Type B pancreatic cell (in vitro differentiated cells): ENCODE measurements at regions not wholly inside any gene's neighbourhood (a gene's known extent, or its start where the extent isn't known, plus 50 kb on each side); places are given as distances from the start of the nearest gene placed in this dataset.

ENCODE experiments used
- DNase-seq: peaks from one replicate; pipeline ENCODE4 v3.0.0; 2021; ENCODE audit warnings: mixed read lengths; ENCODE audit not compliant: unreplicated experiment; ENCODE audit errors: extremely low spot score
- H3K27ac Mint-ChIP-seq: 2 replicates; pipeline ENCODE4 v1.8.0; 2021; ENCODE audit warnings: mild to moderate bottlenecking, mixed read lengths
- H3K27me3 Mint-ChIP-seq: 2 replicates; pipeline ENCODE4 v1.8.0; 2021; ENCODE audit warnings: mixed read lengths
- H3K36me3 Mint-ChIP-seq: 2 replicates; pipeline ENCODE4 v1.8.0; 2021; ENCODE audit warnings: mixed read lengths
- H3K4me1 Mint-ChIP-seq: one replicate; pipeline ENCODE4 v1.8.0; 2021; ENCODE audit warnings: mixed read lengths; ENCODE audit not compliant: unreplicated experiment
- H3K4me3 Mint-ChIP-seq: 2 replicates; pipeline ENCODE4 v1.8.0; 2021; ENCODE audit warnings: mild to moderate bottlenecking, mixed read lengths
- H3K9me3 Mint-ChIP-seq: 2 replicates; pipeline ENCODE4 v1.8.0; 2021; ENCODE audit warnings: mixed read lengths
- CTCF ChIP-seq: fragments of 200-600 bp; sonication (generic); conservative IDR thresholded peaks from 2 replicates; pipeline ENCODE4 v1.5.0; 2021; ENCODE audit warnings: antibody characterized with exemption, mild to moderate bottlenecking

- Mint-ChIP-seq H3K9me3 (no peaks in the 10 kb centered on the region), H3K27ac (no peak overlapping the region), H3K27me3 (peaks cover 6% of the 10 kb centered on the region), H3K4me1 (peaks cover 8% of the 10 kb centered on the region), H3K4me3 (no peak overlapping the region), H3K36me3 (no peaks in the 10 kb centered on the region)
- TF ChIP-seq CTCF = no peak
- DNase-seq = no peak
These were observed 1146.9 kb downstream of the EFNA5 start for GRCh38 chr5:106523852-106524251.

GRCh38 chr5:106522296-106522695 lies 1148.4 kb downstream of the EFNA5 start:
- no peak for DNase-seq
- H3K9me3 Mint-ChIP-seq = no peaks in the 10 kb centered on the region
- no peak overlapping the region for H3K27ac Mint-ChIP-seq
- no peak for TF ChIP-seq CTCF
- H3K4me1 Mint-ChIP-seq = peaks cover 8% of the 10 kb centered on the region
- peaks cover 6% of the 10 kb centered on the region for H3K27me3 Mint-ChIP-seq
- H3K36me3 Mint-ChIP-seq = no peaks in the 10 kb centered on the region
- no peak overlapping the region for H3K4me3 Mint-ChIP-seq

- Mint-ChIP-seq H3K4me3 (no peak overlapping the region), H3K36me3 (no peaks in the 10 kb centered on the region), H3K27me3 (peaks cover 6% of the 10 kb centered on the region), H3K4me1 (peaks cover 8% of the 10 kb centered on the region), H3K9me3 (no peaks in the 10 kb centered on the region), H3K27ac (no peak overlapping the region)
- TF ChIP-seq CTCF = no peak
- no peak for DNase-seq
These were observed 1149.0 kb downstream of the EFNA5 start for GRCh38 chr5:106521701-106522100.

GRCh38 chr5:106510321-106510720 lies 1160.4 kb downstream of the EFNA5 start:
- Mint-ChIP-seq H3K4me1 (no peaks in the 10 kb centered on the region), H3K27me3 (no peaks in the 10 kb centered on the region), H3K4me3 (no peak overlapping the region), H3K36me3 (no peaks in the 10 kb centered on the region), H3K9me3 (no peaks in the 10 kb centered on the region), H3K27ac (no peak overlapping the region)
- no peak for DNase-seq
- TF ChIP-seq CTCF = no peak

- no peaks in the 10 kb centered on the region for H3K27me3 Mint-ChIP-seq
- H3K4me3 Mint-ChIP-seq = no peak overlapping the region
- H3K27ac Mint-ChIP-seq = no peak overlapping the region
- no peaks in the 10 kb centered on the region for H3K9me3 Mint-ChIP-seq
- DNase-seq = no peak
- TF ChIP-seq CTCF = no peak
- no peaks in the 10 kb centered on the region for H3K4me1 Mint-ChIP-seq
- H3K36me3 Mint-ChIP-seq = no peaks in the 10 kb centered on the region
These were observed 1161.8 kb downstream of the EFNA5 start for GRCh38 chr5:106508894-106509293.

- no peaks in the 10 kb centered on the region for H3K27me3 Mint-ChIP-seq
- no peak overlapping the region for H3K4me3 Mint-ChIP-seq
- DNase-seq = no peak
- no peak overlapping the region for H3K27ac Mint-ChIP-seq
- H3K4me1 Mint-ChIP-seq = no peaks in the 10 kb centered on the region
- no peaks in the 10 kb centered on the region for H3K36me3 Mint-ChIP-seq
- H3K9me3 Mint-ChIP-seq = no peaks in the 10 kb centered on the region
- no peak for TF ChIP-seq CTCF
These were observed 1176.8 kb downstream of the EFNA5 start for GRCh38 chr5:106493910-106494309.
